Natural killer cell (primary cell): ENCODE measurements at regions not wholly inside any gene's neighbourhood (a gene's known extent, or its start where the extent isn't known, plus 50 kb on each side); places are given as distances from the start of the nearest gene placed in this dataset.

Experiments used
- ATAC-seq, 3 donors: fragments of 150-1000 bp in 2 of 3; fragments of 200-7000 bp in 1 of 3; cut with Tn5 transposase; 1 replicate in 1 of 3; 2 replicates in 2 of 3; pipeline ENCODE4 v1.10.0; 2021; ENCODE audit warnings: mild to moderate bottlenecking in 2 of 3, moderate library complexity in 2 of 3
- DNase-seq, 2 donors: peaks; one replicate each; pipeline versions ENCODE4 v3.0.0 to v3.0.0-alpha.2; 2013 to 2021; ENCODE audit warnings: mixed read lengths in 1 of 2
- H3K27ac ChIP-seq: one replicate; pipeline ENCODE4 v1.5.1; 2013; ENCODE audit warnings: mild to moderate bottlenecking, low read length
- H3K27me3 ChIP-seq: one replicate; pipeline ENCODE4 v1.6.1; 2013; ENCODE audit warnings: low read length; ENCODE audit not compliant: control insufficient read depth, insufficient read depth
- H3K36me3 ChIP-seq: one replicate; pipeline ENCODE4 v1.6.1; 2013; ENCODE audit warnings: low read length; ENCODE audit not compliant: control insufficient read depth, insufficient read depth
- H3K4me1 ChIP-seq: one replicate; pipeline ENCODE4 v1.6.1; 2013; ENCODE audit warnings: low read length; ENCODE audit not compliant: control insufficient read depth, insufficient read depth
- H3K4me3 ChIP-seq: one replicate; pipeline ENCODE4 v1.5.1; 2013; ENCODE audit warnings: low read length
- H3K9me3 ChIP-seq: one replicate; pipeline ENCODE4 v1.6.1; 2013; ENCODE audit warnings: low read length; ENCODE audit not compliant: control insufficient read depth, insufficient read depth
- H3K27ac Mint-ChIP-seq, 2 donors: one replicate each; pipeline ENCODE4 v1.8.0; 2022; ENCODE audit warnings: mild to moderate bottlenecking in 2 of 2, mixed read lengths in 2 of 2, moderate library complexity in 1 of 2
- H3K27me3 Mint-ChIP-seq, 2 donors: one replicate each; pipeline ENCODE4 v1.8.0; 2022; ENCODE audit warnings: low read depth in 2 of 2, mixed read lengths in 2 of 2
- H3K36me3 Mint-ChIP-seq: one replicate; pipeline ENCODE4 v1.8.0; 2022; ENCODE audit warnings: mixed read lengths
- H3K4me1 Mint-ChIP-seq, 2 donors: one replicate each; pipeline ENCODE4 v1.8.0; 2022; ENCODE audit warnings: mixed read lengths in 2 of 2
- H3K4me3 Mint-ChIP-seq: one replicate; pipeline ENCODE4 v1.8.0; 2022; ENCODE audit warnings: mild to moderate bottlenecking, moderate library complexity, mixed read lengths
- H3K9me3 Mint-ChIP-seq, 2 donors: one replicate each; pipeline ENCODE4 v1.8.0; 2022; ENCODE audit warnings: mixed read lengths in 2 of 2
- WGBS: methylation state at CpG from one replicate; pipeline ENCODE4 v1.1.7; 2013; ENCODE audit warnings: missing lambda C conversion rate; ENCODE audit not compliant: insufficient coverage; 5-methylcytosine and 5-hydroxymethylcytosine counted together
- intact Hi-C: fragments of 100-400 bp; cut with micrococcal nuclease; formaldehyde crosslinking; loops from one replicate; pipeline ENCODE4 v1.14.2; 2022
- TF ChIP-seq, protein P1 (sequence below): fragments of 200-600 bp; IDR thresholded peaks from one replicate; pipeline ENCODE4 v1.8.0; 2022; ENCODE audit warnings: antibody characterized with exemption

DNA sequence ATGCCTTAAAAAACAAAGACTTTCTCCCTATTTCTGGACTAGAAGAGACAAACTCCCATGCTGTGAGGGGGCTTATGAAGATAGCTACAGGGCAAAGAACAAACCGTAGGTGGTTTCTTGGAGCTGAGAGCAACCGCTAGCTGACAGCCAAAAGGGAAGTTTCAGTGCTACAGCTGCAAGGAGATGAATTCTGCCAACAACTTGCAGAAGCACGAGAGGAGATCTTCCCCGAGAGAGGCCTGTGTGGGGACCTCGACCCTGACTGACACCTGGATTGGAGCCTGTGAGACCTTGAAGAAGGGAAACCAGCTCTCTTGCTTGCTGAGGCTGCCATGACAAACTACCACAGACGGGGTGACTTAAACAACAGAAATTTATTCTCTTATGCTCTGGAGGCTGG, 183.8 kb upstream of the VCX3A start:
- Mint-ChIP-seq H3K36me3 (no peaks in the 10 kb centered on the region), H3K4me3 (no peak overlapping the region), H3K27me3 (no peaks in the 10 kb centered on the region), H3K4me1 (no peaks in the 10 kb centered on the region), H3K27ac (no peak overlapping the region), H3K9me3 (peaks cover 6 to 12% of the 10 kb centered on the region in 2 donors)
- Histone ChIP-seq H3K27me3 (no peaks in the 10 kb centered on the region), H3K4me1 (no peaks in the 10 kb centered on the region), H3K4me3 (no peak overlapping the region), H3K36me3 (no peaks in the 10 kb centered on the region), H3K9me3 (no peaks in the 10 kb centered on the region), H3K27ac (no peak overlapping the region)
- intact Hi-C loops = no loop called here
- 91% methylated on average over 5 of the region's 6 CpGs for WGBS
- TF ChIP-seq, protein P1, sequence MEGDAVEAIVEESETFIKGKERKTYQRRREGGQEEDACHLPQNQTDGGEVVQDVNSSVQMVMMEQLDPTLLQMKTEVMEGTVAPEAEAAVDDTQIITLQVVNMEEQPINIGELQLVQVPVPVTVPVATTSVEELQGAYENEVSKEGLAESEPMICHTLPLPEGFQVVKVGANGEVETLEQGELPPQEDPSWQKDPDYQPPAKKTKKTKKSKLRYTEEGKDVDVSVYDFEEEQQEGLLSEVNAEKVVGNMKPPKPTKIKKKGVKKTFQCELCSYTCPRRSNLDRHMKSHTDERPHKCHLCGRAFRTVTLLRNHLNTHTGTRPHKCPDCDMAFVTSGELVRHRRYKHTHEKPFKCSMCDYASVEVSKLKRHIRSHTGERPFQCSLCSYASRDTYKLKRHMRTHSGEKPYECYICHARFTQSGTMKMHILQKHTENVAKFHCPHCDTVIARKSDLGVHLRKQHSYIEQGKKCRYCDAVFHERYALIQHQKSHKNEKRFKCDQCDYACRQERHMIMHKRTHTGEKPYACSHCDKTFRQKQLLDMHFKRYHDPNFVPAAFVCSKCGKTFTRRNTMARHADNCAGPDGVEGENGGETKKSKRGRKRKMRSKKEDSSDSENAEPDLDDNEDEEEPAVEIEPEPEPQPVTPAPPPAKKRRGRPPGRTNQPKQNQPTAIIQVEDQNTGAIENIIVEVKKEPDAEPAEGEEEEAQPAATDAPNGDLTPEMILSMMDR = no peak
- ATAC-seq = no peak
- DNase-seq = no peak

DNA sequence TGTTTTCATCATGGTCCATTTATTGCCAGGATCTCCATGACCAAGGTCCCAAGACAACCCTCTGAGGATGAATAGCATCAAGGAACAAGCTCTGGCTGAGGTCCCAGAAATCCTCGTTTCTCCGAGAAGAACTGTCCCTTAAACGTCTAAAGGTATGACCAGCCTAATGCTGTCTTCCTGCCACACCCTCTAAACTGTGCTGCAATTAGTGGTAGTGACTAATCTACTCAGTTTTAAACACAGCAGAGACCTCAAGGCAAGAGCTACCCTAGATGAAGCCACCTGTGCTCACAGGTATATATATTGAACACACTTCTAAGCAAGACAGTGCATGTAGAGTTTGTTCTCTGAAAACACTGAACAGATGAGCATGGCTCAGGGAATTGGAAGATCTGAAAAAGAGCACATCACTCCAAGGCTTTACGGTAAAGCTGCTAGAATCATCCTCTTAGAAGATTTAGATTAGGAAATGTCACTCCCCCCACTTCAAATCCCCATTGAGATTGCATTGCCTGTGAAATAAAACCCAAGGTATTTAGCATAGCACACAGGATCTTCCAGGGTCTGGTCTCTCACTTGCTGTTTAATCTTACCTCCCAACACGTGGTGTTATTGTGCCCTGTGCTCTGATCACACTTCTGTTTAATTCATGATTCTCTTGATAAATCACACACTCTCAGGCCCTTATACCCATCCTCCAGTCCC, 173.9 kb upstream of the VCX3A start:
- no peaks in the 10 kb centered on the region for H3K4me1 Mint-ChIP-seq

DNA sequence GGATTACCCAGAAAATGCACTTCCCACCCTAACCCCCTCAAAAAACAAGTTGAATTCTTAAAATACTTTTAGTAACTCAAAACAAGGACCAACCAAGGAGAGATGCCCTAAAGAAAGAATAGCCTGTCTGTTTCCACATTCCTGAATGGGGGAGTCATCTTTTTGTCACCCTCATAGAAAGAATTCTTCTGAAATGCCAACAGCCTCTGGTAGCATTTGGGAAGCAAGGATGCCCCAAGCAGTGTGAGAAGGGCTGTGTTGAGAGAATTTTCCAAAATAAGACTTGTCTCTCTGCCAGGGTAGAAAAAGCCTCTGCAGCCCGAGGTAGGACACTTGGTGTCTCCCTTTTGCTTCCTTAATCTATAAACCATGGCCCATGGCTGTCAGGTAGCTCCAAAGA, 173.1 kb upstream of the VCX3A start:
- DNase-seq = no peak
- H3K36me3 Mint-ChIP-seq = no peaks in the 10 kb centered on the region
- H3K27me3 Mint-ChIP-seq = no peaks in the 10 kb centered on the region
- no peaks in the 10 kb centered on the region for H3K4me1 Mint-ChIP-seq
- ATAC-seq = no peak
- Histone ChIP-seq H3K9me3 (no peaks in the 10 kb centered on the region), H3K4me3 (no peak overlapping the region), H3K36me3 (no peaks in the 10 kb centered on the region), H3K4me1 (no peaks in the 10 kb centered on the region), H3K27ac (no peak overlapping the region), H3K27me3 (no peaks in the 10 kb centered on the region)
- intact Hi-C loops = no loop called here
- TF ChIP-seq, protein P1 = no peak
- no peak overlapping the region for H3K27ac Mint-ChIP-seq
- no CpG with 5 or more reads among the region's 1 CpG for WGBS
- no peak overlapping the region for H3K4me3 Mint-ChIP-seq
- H3K9me3 Mint-ChIP-seq = peaks cover 0 to 5% of the 10 kb centered on the region in 2 donors

More for the DNA sequence above, 173.9 kb upstream of the VCX3A start:
- H3K4me3 ChIP-seq = no peak overlapping the region
- WGBS = 84% methylated on average over 5 of the region's 5 CpGs
- H3K27me3 Mint-ChIP-seq = no peaks in the 10 kb centered on the region
- H3K4me3 Mint-ChIP-seq = no peak overlapping the region
- ATAC-seq (no peak), DNase-seq (no peak)
- H3K9me3 ChIP-seq = no peaks in the 10 kb centered on the region
- TF ChIP-seq, protein P1 = no peak
- no peaks in the 10 kb centered on the region for H3K4me1 ChIP-seq
- no peaks in the 10 kb centered on the region for H3K36me3 Mint-ChIP-seq
- H3K9me3 Mint-ChIP-seq = peaks cover 0 to 5% of the 10 kb centered on the region in 2 donors
- intact Hi-C loops = no loop called here
- no peaks in the 10 kb centered on the region for H3K27me3 ChIP-seq
- H3K27ac Mint-ChIP-seq = no peak overlapping the region
- H3K36me3 ChIP-seq = no peaks in the 10 kb centered on the region
- no peak overlapping the region for H3K27ac ChIP-seq

DNA sequence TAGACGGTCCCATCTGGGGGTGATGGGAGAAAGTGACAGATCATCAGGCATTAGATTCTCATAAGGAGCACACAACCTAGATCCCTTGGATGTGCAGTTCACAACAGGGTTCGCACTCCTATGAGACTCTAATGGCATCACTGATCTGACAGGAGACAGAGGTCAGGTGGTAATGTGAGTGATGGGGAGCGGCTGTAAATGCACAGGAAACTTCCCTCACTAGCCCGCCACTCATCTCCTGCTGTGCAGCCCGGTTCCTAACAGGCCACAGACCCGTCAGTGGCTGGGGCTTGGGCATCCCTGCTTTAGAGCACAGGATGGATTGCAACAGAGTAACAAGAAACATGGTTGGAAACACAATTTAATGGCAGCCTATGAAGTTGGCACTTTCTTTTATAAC, 172.6 kb upstream of the VCX3A start:
- Mint-ChIP-seq H3K27me3 (no peaks in the 10 kb centered on the region), H3K36me3 (no peaks in the 10 kb centered on the region), H3K4me1 (no peaks in the 10 kb centered on the region), H3K4me3 (no peak overlapping the region), H3K9me3 (peaks cover 0 to 5% of the 10 kb centered on the region in 2 donors), H3K27ac (no peak overlapping the region)
- Histone ChIP-seq H3K36me3 (no peaks in the 10 kb centered on the region), H3K27ac (no peak overlapping the region), H3K4me1 (no peaks in the 10 kb centered on the region), H3K27me3 (no peaks in the 10 kb centered on the region), H3K9me3 (no peaks in the 10 kb centered on the region), H3K4me3 (no peak overlapping the region)
- TF ChIP-seq, protein P1 = no peak
- DNase-seq = no peak
- 86% methylated on average over 3 of the region's 6 CpGs for WGBS
- intact Hi-C loops = no loop called here
- no peak for ATAC-seq
